ENCODE measurements at regions not wholly inside any gene's neighbourhood (a gene's known extent, or its start where the extent isn't known, plus 50 kb on each side); places are given as distances from the start of the nearest gene placed in this dataset.

DNA sequence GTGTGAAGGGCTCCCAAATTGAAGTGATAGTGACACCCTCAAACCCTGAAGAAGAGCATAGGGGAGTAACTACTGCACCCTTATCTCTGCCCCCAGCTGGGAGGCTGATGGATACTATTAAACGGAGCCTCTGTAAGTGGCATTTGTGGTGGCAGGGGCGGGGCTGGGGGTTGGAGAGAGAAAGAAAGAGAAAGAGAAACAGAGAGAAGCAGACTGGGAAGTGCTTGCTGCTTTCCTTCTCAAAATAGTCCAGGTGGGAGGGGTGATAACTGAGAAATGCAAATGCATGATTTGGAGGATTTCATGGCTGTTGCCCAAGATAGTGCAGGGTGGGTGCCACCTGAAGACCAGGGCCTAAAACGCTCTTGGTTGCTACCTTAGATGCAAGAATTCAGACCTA, 253.5 kb upstream of the GATB start:
- DNase-seq, result no peak

- no peak for DNase-seq
These were observed 250.7 kb upstream of the GATB start for GRCh38 chr4:152011469-152011868.

GRCh38 chr4:152010710-152011079, 249.9 kb upstream of the GATB start:
- DNase-seq, result no peak

DNA sequence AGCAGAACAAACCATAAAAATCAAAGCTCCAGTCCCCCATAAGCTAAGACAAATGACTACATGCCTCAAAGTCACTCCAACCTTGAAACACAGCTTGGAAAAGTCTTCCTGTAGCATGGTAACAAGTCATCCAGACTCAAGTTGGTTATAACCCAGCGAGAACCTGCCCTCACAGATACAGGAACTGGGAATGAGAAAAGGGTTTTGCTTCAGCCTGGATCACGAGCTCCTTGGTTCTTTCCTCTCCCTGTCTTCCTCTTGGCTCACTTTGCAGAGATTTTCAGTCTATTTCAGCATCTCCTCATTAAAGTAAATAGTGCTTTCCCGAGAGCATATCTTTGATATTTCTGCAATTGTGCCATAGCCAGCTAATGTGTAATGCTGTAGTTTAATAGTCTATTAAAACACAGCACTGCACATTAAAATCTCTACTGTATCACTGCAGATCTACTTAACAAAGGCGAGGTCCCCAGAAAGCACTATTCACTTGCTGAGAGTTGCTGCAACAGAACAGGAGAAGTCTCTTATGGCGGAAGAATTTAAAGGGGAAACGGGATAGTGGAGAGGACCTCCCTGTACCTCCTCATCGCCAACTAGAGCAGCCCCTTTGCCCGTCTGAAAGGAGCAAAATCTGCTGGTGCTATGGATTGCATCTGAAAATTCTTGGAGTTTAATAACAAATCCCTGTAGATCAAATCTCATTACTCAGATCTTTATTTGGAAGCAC, 249.3 kb upstream of the GATB start:
- DNase-seq, result peak; percentile 23

DNA sequence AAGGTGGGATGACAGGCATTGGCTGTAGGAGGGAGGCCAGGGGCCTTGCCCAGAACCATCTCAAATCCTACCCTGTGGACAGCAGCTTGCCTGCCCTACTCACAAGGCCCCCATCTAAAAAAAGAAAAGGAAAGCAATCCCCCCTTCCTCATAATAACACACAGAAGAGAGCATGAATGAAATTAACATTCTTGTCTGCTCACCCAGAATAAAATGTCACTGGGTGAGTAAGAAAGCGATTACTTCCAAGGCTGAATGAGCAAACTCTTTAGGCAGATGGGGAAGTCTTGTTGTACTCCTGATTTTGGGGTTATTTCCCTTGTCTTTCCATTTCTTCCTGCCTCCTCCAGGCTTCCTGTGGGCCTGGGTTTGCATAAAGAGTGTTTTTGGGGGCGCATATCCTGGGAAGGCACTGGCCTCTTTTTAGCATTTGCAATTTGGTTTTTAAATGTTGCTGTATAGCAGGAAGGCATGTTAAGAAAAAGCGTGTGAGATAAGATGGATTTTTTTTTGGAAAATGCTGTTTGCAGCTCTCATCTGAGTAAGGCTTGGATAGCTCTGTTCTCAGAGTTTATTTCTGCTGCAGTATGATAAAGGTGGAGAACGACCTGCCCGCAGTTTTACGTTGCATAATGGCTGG, 248.3 kb upstream of the GATB start:
- peak; percentile 76 for DNase-seq

GRCh38 chr4:152007111-152007510, 246.3 kb upstream of the GATB start:
- no peak for DNase-seq

DNA sequence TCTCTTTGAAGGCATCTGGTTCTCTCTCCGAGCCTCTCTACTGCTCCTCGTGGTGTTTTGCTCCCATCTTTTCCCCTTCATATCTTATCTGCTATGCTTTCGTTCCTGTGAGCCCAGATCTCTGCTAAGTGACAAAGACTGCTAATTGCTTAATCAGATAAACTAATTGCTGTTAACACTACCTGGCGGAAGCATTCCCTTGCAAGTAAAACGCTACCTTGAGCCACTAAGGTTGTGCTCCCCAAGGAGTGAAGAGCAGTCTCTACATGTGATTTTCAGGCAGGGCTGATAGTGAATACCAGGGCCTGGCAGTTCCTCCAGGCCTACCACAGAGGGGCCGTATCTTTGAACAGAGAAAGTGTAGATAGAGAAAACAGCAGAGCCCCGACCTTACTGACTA, 244.0 kb upstream of the GATB start:
- DNase-seq, result no peak

DNA sequence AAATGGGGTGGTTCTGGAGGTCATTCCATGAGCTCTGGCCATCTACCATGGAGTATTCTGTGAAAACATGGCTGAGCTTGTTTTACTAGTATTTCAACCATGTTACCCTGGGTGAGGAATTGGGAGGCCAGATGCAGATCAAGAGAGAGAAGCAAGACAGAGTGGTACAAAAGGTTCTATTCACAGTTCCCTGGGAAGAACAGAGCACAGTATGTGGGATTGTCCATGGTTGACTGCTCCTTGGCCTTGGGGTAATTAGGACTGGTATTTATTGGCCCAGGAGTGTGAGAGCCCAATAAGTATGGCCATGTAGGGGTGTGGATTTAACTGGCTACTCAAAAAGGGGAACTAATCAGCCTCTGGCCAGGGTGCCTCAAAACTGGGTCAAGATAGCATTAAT, 239.7 kb upstream of the GATB start:
- DNase-seq, result no peak

GRCh38 chr4:151998723-151999122, 237.9 kb upstream of the GATB start:
- DNase-seq, result no peak

GRCh38 chr4:151997461-151997860, 236.7 kb upstream of the GATB start:
- DNase-seq, result no peak

GRCh38 chr4:151994429-151994828, 233.6 kb upstream of the GATB start:
- no peak for DNase-seq

DNA sequence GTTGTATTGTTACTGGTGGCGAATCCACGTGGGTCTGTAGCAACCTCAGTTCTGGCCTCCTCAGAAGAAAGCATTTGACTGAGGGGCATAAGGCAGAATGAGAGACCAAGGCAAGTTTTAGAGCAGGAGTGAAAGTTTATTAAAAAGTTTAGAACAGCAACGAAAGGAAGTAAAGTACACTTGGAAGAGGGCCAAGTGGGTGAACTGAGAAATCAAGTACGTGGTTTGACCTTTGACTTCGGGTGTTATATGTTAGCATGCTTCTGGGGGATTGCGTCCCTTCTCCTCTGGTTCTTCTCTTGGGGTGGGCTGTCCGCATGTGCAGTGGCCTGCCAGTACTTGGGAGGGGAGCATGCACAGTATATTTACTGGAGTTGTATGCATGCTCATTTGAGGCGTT, 232.7 kb upstream of the GATB start:
- no peak for DNase-seq

- no peak for DNase-seq
These were observed 231.7 kb upstream of the GATB start for GRCh38 chr4:151992332-151993154.

DNA sequence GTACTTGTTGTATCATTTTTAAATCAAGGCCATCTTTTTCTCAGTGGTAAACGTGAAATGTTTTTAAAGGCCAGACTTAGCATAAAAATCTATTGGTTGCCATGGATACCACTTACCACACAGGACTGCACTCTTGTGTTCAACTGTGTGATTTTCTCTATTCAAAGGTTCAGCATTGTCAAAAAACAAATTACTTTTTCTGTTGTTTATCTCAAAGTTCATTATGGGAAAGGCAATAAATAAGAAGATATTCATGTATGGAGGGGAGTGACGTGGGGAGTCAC, 231.0 kb upstream of the GATB start:
- no peak for DNase-seq

DNA sequence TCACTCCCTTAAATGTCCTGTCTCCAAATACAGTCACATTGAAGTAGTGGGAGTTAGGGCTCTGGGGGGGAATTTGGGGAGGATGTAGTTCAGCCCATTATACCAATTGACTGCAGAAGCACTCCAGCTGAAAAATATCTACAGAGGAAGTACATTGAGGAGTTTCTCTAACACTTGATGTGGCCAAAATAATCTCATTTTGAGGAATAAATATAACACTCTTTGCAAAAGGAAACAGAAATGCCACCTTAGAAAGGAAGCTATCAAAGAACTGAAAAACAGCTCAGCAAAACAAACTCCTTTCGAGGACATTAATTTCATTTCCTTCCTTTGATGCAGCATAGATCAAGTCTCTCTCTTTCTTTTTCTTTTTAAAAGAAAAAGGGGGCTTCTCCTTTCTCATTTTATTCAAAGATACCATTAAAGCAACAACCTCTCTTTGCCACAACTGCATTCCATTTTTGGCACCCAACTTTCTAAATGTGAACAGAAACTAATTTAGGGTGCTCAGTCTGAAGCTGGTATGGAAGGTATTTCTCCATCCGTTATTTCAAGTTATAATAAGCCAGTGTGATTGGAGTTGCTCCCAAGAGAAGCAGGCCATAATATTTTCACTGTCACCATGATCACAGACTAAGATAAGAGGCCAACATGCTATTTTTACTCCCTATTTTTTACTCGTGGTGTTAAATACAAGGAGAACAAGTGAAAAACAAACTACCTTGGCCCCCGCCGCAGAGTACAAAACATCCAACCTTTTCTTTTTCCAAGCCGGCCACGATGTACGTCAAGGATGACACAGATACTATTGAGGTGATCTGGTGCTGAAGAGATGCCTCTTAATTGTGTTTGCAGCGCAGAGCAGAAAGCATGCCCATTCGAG, 230.4 kb upstream of the GATB start:
- DNase-seq, result no peak

DNA sequence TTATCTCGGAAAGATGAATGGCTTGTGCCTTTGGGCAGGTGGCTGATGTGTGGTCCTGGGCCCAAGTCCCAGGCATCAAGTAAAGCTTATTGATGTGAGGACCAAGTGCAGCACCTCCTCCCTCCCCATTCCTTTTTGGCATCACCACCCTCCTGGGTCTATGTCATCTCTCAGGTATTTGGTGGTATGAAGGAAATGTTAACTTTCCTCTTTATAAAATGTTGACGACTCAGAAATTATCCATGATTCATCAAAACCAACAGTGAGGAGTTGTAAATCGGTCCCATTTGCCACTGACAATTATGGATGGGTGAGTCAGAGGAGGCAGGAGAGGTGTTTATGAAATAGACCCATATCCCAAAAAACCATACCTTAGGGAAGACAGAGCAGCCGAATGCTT, 229.4 kb upstream of the GATB start:
- no peak for DNase-seq

GRCh38 chr4:151988591-151988990, 227.8 kb upstream of the GATB start:
- DNase-seq, result no peak

- no peak for DNase-seq
These were observed 226.8 kb upstream of the GATB start for GRCh38 chr4:151987606-151988005.

DNA sequence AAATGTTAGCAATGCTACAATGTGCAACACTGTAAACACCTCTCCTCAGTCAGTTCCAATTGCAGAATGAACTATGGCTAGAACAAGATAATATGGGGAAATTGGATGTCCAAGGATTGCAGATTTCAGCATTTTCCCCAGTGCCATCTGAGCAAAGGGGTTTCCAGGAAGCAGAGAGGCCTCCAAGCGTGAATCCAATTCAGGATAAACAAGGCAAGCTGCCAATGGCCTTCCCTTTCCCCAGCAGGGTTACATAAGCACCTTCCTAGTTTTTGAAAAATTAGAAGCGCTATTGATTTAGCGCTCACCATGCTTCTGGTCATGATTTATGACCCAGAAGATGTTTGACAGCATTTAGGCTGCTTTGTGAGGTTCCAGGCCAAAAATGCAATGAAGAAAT, 223.0 kb upstream of the GATB start:
- no peak for DNase-seq

- DNase-seq, result no peak
These were observed 219.0 kb upstream of the GATB start for GRCh38 chr4:151979819-151980218.

DNA sequence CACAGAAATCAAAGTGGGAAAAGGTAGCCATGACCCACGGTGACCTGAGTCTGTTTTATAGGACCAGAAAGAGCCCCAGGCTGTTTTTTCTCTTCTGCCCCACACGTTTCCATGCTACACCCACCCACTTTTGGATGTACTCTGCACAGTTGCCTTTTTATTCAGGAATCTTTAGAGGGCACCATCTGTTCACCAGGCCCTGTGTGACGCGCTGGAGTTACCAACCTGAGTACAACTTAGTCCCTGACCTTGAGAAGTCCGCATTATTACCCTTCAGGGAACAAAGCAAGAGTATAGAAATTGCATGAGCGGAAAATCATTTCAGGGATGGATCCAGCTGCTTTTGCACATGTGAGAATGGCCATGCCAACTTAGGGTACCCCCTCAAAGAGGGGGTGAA, 207.8 kb upstream of the GATB start:
- DNase-seq, result no peak

- DNase-seq, result no peak
These were observed 206.3 kb upstream of the GATB start for GRCh38 chr4:151967074-151967473.

- no peak for DNase-seq
These were observed 201.5 kb upstream of the GATB start for GRCh38 chr4:151962138-151962823.
